Ectodermal cell (in vitro differentiated cells): ENCODE measurements at regions not wholly inside any gene's neighbourhood (a gene's known extent, or its start where the extent isn't known, plus 50 kb on each side); places are given as distances from the start of the nearest gene placed in this dataset.

ENCODE experiments used
- H3K27ac ChIP-seq: 2 replicates; pipeline ENCODE4 v1.7.0; 2013; ENCODE audit warnings: mild to moderate bottlenecking, low read depth, low read length; ENCODE audit not compliant: insufficient read depth, poor library complexity, severe bottlenecking
- H3K27me3 ChIP-seq: 2 replicates; pipeline ENCODE4 v1.7.0; 2013; ENCODE audit warnings: mild to moderate bottlenecking, low read length; ENCODE audit not compliant: insufficient read depth, control insufficient read depth, poor library complexity, severe bottlenecking
- H3K36me3 ChIP-seq: one replicate; pipeline ENCODE4 v1.7.0; 2013; ENCODE audit warnings: low read length; ENCODE audit not compliant: control insufficient read depth, insufficient read depth
- H3K4me1 ChIP-seq: one replicate; pipeline ENCODE4 v1.7.0; 2013; ENCODE audit warnings: low read length; ENCODE audit not compliant: control insufficient read depth, insufficient read depth
- H3K4me3 ChIP-seq: 2 replicates; pipeline ENCODE4 v1.7.0; 2013; ENCODE audit warnings: low read depth, low read length, control low read depth; ENCODE audit not compliant: insufficient read depth
- H3K9me3 ChIP-seq: 2 replicates; pipeline ENCODE4 v1.7.0; 2013; ENCODE audit warnings: mild to moderate bottlenecking, low read length, moderate library complexity; ENCODE audit not compliant: control insufficient read depth
- WGBS, 2 experiments: methylation state at CpG; one replicate each; pipeline ENCODE4 v1.1.7; 2013; ENCODE audit warnings: missing lambda C conversion rate in 2 of 2; 5-methylcytosine and 5-hydroxymethylcytosine counted together

DNA sequence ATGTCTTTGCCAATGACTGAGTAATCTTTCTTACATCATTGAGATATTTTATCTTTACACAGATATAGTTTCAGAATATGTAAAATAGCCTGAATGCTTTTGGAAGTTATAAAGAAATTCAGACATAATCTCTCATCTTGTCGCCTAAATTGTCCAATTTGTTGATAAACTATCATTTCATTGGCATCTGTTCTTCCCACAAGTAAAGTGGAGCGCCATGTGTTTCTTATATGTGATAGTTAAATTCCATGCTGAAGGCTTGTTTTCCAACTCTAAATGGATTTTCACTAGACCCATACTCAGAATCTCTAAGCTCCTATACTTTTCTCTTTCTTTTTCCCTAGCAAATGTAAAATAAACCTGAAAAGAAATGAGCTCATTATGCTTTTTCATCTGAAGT, 640.1 kb upstream of the MBL2 start:
- Histone ChIP-seq H3K27me3 (no peaks in the 10 kb centered on the region), H3K9me3 (no peaks in the 10 kb centered on the region), H3K4me3 (no peak overlapping the region), H3K36me3 (no peaks in the 10 kb centered on the region), H3K4me1 (no peaks in the 10 kb centered on the region), H3K27ac (no peak overlapping the region)
- WGBS, 2 experiments: 87 to 88% methylated on average over 1 to 2 of the region's 2 CpGs

DNA sequence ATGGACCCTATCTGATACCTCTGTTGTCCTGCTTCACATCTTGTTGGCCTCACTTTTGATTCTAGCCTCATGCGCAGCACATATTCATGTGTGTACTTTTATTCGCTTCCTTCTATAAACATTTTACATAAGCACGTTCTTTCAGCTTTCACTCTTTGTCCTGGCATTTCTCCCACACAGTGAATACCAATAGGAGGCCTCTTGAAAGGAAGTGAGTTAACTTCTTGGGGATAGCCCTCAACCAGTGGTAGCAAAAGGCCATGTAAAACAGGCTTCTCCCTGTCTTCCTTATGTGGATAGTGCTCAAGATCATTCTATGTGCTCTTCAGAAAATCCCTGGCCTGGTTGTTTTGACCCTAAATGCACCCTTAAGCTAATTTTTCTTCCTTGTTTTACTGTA, 633.9 kb upstream of the MBL2 start:
- no peak overlapping the region for H3K27ac ChIP-seq
- H3K27me3 ChIP-seq: no peaks in the 10 kb centered on the region
- no peak overlapping the region for H3K4me3 ChIP-seq
- no peaks in the 10 kb centered on the region for H3K4me1 ChIP-seq
- WGBS, 2 experiments: 83 to 84% methylated on average over 3 of the region's 3 CpGs
- H3K9me3 ChIP-seq: no peaks in the 10 kb centered on the region
- H3K36me3 ChIP-seq: no peaks in the 10 kb centered on the region

DNA sequence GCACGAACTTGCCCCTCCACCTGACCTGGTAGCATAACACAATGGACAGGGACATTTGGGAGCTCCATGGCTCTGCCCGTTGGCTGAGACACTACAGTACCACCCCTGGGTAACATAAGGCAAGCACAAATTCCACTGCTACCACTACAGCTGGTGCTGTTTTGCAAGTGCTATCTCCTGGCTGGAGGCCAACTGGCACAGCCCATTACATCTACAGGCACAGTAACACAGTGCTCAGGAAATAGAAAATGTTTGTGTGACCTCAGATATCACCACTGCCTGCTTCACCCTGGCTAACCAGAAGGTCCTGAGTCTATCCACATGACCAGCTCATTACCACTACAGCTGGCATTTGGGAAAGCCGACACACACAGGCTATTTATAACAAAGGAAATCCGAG, 631.1 kb upstream of the MBL2 start:
- 68 to 70% methylated on average over 4 of the region's 4 CpGs for WGBS, 2 experiments
- Histone ChIP-seq H3K4me3 (no peak overlapping the region), H3K36me3 (no peaks in the 10 kb centered on the region), H3K9me3 (no peaks in the 10 kb centered on the region), H3K4me1 (no peaks in the 10 kb centered on the region), H3K27ac (no peak overlapping the region), H3K27me3 (no peaks in the 10 kb centered on the region)

DNA sequence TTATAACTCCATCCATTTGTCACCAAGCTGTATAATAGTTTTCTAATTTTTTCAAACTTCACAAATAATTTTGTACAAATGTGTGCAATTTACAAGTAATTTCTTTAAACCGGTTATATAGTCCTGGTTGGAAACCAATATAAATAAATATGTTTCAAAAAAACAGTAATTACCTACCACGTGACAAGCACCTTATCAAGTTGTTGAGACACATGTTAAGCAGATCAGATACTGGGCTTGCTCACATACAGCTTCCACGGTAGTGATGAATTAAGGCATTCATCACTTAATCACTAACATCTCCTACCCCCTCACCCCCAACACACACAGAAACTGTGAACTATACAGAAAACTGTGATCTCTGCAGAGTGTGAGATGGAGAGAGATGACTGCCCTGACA, 630.0 kb upstream of the MBL2 start:
- Histone ChIP-seq H3K4me3 (no peak overlapping the region), H3K27me3 (no peaks in the 10 kb centered on the region), H3K27ac (no peak overlapping the region), H3K36me3 (no peaks in the 10 kb centered on the region), H3K4me1 (no peaks in the 10 kb centered on the region), H3K9me3 (no peaks in the 10 kb centered on the region)
- WGBS, 2 experiments: 93% methylated on average over 2 of the region's 3 CpGs

DNA sequence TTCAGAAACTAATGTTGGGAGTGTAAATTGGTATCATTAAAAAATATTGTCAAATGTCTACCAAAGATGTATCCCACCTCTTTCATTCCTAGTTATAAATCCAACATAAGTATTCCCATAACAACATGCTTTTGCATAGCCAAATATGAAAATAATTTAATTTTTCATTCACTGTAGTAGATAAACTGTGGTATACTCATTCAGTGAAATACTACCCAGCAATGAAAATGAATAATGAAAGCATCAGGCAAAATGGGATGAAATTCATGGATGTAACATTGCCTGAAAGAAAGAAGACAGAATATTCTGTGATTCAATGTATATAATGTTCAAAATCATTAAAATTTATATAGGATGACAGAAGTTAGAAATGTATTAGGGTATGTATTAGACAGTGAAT, 629.0 kb upstream of the MBL2 start:
- no peaks in the 10 kb centered on the region for H3K27me3 ChIP-seq
- H3K4me3 ChIP-seq: no peak overlapping the region
- H3K4me1 ChIP-seq: no peaks in the 10 kb centered on the region
- no peaks in the 10 kb centered on the region for H3K36me3 ChIP-seq
- no peaks in the 10 kb centered on the region for H3K9me3 ChIP-seq
- no peak overlapping the region for H3K27ac ChIP-seq

DNA sequence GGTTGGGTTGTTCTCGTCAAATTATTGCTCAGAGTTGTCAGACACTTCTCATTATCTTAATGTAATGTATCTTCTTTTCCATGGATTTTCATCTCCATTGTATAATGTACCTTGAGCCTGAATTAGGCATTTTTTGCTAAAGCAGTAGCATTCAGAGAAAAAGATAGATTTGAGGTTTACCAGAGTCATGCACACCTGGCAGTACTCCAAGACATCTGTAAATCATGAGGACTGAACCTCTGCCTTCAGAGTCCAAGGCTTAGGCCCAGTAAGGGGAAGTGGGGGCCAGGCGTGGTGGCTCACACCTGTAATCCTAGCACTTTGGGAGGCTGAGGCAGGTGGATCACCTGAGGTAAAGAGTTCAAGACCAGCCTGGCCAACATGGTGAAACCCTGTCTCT, 624.3 kb upstream of the MBL2 start:
- Histone ChIP-seq H3K4me1 (no peaks in the 10 kb centered on the region), H3K9me3 (no peaks in the 10 kb centered on the region), H3K27ac (no peak overlapping the region), H3K27me3 (no peaks in the 10 kb centered on the region), H3K4me3 (no peak overlapping the region), H3K36me3 (no peaks in the 10 kb centered on the region)
- 86 to 95% methylated on average over 2 of the region's 2 CpGs for WGBS, 2 experiments

DNA sequence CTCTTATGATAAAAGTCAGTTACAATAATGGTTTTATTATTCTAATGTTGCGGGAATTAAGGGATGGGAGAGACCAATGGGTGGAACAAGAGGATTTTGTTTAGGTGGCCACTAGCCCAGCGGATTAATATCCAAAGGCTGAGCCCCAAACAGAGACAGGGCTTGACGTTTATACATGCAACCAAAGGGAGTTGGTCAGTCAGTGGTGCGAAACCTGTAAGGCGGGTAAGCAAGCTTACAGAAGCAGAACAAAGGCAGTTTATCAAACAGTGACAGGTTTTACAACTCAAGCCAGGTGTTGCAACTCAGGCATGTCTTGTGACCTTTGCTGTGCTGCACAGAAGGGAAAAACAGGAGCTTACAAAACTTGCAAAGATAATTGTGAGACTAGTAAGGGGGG, 622.9 kb upstream of the MBL2 start:
- WGBS, 2 experiments: 92 to 94% methylated on average over 5 of the region's 5 CpGs
- no peak overlapping the region for H3K4me3 ChIP-seq
- H3K4me1 ChIP-seq: no peaks in the 10 kb centered on the region
- H3K36me3 ChIP-seq: no peaks in the 10 kb centered on the region
- H3K27me3 ChIP-seq: no peaks in the 10 kb centered on the region
- H3K9me3 ChIP-seq: no peaks in the 10 kb centered on the region
- no peak overlapping the region for H3K27ac ChIP-seq

DNA sequence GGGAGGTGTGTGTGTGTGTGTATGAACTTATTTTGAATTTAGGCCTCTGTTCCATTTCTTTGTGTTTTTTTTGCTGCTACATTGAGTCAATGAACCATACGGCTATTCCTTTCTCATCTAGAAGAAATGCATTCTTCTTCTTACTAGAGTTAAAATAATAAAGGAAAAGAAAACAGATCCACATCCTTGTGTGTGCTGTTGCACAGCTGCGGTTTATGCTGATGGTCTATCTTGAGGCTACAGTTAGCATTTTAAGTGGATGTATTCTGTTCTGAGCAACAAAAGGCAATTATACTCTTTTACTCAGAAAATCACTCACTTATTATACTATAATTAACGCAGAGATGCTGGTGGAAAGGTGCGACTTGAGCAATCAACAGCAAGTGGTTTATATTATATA, 615.0 kb upstream of the MBL2 start:
- H3K9me3 ChIP-seq: no peaks in the 10 kb centered on the region
- no peaks in the 10 kb centered on the region for H3K4me1 ChIP-seq
- H3K4me3 ChIP-seq: no peak overlapping the region
- H3K36me3 ChIP-seq: no peaks in the 10 kb centered on the region
- no peak overlapping the region for H3K27ac ChIP-seq
- no peaks in the 10 kb centered on the region for H3K27me3 ChIP-seq
- WGBS, 2 experiments: 80 to 87% methylated on average over 1 to 2 of the region's 4 CpGs

DNA sequence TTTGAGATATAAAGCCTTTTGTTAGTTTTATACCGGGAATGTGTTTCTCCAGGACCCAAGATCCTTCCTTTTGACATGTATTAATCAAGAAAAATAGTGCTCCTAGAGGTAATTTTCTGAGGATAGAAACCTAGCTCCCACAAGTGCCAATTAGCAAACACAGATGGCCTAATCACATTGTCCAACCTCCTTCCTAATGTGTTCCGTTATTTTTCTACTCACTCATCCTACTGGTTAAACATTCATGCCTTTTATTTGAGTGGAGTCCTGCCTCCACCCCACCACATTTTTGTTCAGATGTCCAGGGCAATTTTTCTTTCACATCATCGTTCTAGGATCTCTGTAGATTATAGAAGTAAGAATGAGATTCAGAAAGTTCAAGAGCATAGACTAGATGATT, 610.0 kb upstream of the MBL2 start:
- Histone ChIP-seq H3K27me3 (no peaks in the 10 kb centered on the region), H3K9me3 (no peaks in the 10 kb centered on the region), H3K27ac (no peak overlapping the region), H3K4me3 (no peak overlapping the region), H3K36me3 (no peaks in the 10 kb centered on the region), H3K4me1 (no peaks in the 10 kb centered on the region)
- whole genome bisulfite sequencing, 2 experiments: 79 to 96% methylated on average over 2 to 3 of the region's 3 CpGs

DNA sequence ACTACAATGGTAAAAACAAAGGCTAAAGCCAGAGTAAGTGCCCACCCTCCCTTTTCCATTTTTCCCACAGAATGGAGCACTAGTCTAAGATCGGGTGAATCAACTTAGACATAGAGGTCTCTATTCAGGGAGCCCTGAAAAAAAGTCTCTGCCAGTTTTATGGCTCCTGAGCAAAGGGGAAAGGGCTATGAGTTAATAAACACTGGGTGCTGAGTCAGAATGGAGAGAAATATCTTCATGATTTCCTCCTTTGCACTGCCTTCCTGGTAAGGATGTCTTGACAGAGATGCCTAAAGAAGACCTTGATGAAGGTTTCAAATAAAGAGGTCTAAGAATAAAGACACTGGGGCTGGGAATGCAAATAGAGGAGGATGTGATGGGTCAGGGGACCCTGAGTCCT, 607.4 kb upstream of the MBL2 start:
- H3K27ac ChIP-seq: no peak overlapping the region
- H3K4me3 ChIP-seq: no peak overlapping the region
- no peaks in the 10 kb centered on the region for H3K4me1 ChIP-seq
- no peaks in the 10 kb centered on the region for H3K27me3 ChIP-seq
- no peaks in the 10 kb centered on the region for H3K9me3 ChIP-seq
- H3K36me3 ChIP-seq: no peaks in the 10 kb centered on the region
- WGBS, 2 experiments: 93 to 100% methylated on average over 1 of the region's 1 CpG

DNA sequence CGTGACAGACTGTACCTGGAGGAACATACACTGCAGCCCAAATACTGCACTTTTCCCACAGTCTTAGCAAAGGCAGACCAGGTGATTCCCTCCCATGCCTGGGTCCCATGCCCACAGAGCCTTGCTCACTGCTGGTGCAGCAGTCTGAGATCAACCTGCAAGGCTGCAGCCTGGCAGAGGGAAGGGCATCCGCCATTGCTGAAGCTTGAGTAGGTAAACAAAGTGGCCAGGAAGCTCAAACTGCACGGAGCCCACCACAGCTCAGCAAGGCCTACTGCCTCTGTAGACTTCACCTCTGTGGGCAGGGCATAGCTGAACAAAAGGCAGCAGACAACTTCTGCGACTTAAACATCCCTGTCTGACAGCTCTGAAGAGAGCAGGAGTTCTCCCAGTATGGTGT, 597.8 kb upstream of the MBL2 start:
- H3K4me1 ChIP-seq: no peaks in the 10 kb centered on the region
- no peak overlapping the region for H3K27ac ChIP-seq
- no peaks in the 10 kb centered on the region for H3K27me3 ChIP-seq
- H3K36me3 ChIP-seq: no peaks in the 10 kb centered on the region
- no peak overlapping the region for H3K4me3 ChIP-seq
- no peaks in the 10 kb centered on the region for H3K9me3 ChIP-seq
- 89 to 91% methylated on average over 4 of the region's 4 CpGs for WGBS, 2 experiments
